ENCODE measurements at regions not wholly inside any gene's neighbourhood (a gene's known extent, or its start where the extent isn't known, plus 50 kb on each side); places are given as distances from the start of the nearest gene placed in this dataset.

- no peak for TF ChIP-seq CTCF (IDR thresholded peaks at IDR 0.05; ENCODE audit: unreplicated experiment)
- Mint-ChIP-seq H3K4me3 (ENCODE audit: low read depth, unreplicated experiment) (no peak overlapping the region), H3K9me3 (ENCODE audit: low read depth, unreplicated experiment) (no peaks in the 10 kb centered on the region), H3K4me1 (ENCODE audit: low read depth, unreplicated experiment) (no peaks in the 10 kb centered on the region), H3K36me3 (ENCODE audit: insufficient read depth, unreplicated experiment) (no peaks in the 10 kb centered on the region), H3K27me3 (ENCODE audit: unreplicated experiment) (no peaks in the 10 kb centered on the region), H3K27ac (ENCODE audit: unreplicated experiment) (no peak overlapping the region)
- BruUV-seq (replicated peaks) = no TSS peak
- intact Hi-C loops (cut with micrococcal nuclease; ENCODE audit: unreplicated experiment) = no loop called here
- no peak for DNase-seq
- CTCF ChIA-PET = no interaction called here
Measured at GRCh38 chr12:69161829-69162228, 77.5 kb upstream of the CPSF6 start.

DNA sequence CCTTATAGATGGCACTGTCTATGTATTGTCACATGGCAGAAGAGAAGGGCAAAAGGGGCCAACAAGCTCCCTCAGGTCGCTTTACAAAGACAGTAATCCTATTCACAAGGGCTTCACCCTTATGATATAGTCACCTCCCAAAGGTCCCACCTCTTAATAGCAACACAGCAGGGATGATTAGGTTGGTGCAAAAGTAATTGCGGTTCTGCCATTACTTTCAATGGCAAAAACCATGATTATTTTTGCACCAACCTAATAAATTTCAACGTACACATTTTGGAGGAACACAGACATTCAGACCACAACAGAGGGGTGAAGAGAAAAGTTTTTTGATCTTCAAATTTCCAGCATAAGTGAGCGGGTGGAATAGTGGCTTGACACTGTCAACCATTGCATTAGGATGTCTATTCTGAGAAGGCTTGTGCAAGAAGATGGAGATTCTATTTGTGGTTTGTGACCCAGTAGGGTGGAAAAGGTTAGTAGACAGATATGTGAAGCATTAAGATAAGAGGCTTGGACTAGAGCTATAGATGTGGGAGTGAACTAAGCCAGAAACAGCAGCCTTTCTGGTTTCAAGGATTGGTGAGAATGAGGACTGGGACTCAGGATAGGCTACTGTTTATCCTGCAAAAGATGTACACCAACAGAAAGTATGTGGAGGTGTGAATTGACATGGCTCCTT lies 75.5 kb upstream of the CPSF6 start:
- no peak for TF ChIP-seq CTCF (IDR thresholded peaks at IDR 0.05; ENCODE audit: unreplicated experiment)
- CTCF ChIA-PET = no interaction called here
- no TSS peak for BruUV-seq (replicated peaks)
- intact Hi-C loops (cut with micrococcal nuclease; ENCODE audit: unreplicated experiment) = no loop called here
- H3K4me3 Mint-ChIP-seq (ENCODE audit: low read depth, unreplicated experiment) = no peak overlapping the region
- no peaks in the 10 kb centered on the region for H3K4me1 Mint-ChIP-seq (ENCODE audit: low read depth, unreplicated experiment)
- no peaks in the 10 kb centered on the region for H3K27me3 Mint-ChIP-seq (ENCODE audit: unreplicated experiment)
- no peak overlapping the region for H3K27ac Mint-ChIP-seq (ENCODE audit: unreplicated experiment)
- DNase-seq = no peak
- H3K9me3 Mint-ChIP-seq (ENCODE audit: low read depth, unreplicated experiment) = no peaks in the 10 kb centered on the region
- H3K36me3 Mint-ChIP-seq (ENCODE audit: insufficient read depth, unreplicated experiment) = no peaks in the 10 kb centered on the region

GRCh38 chr12:69167648-69168165 lies 71.7 kb upstream of the CPSF6 start:
- no peaks in the 10 kb centered on the region for H3K27me3 Mint-ChIP-seq (ENCODE audit: unreplicated experiment)
- no TSS peak for BruUV-seq (replicated peaks)
- no peak for DNase-seq
- no peaks in the 10 kb centered on the region for H3K9me3 Mint-ChIP-seq (ENCODE audit: low read depth, unreplicated experiment)
- intact Hi-C loops (cut with micrococcal nuclease; ENCODE audit: unreplicated experiment) = no loop called here
- H3K36me3 Mint-ChIP-seq (ENCODE audit: insufficient read depth, unreplicated experiment) = peaks cover 4% of the 10 kb centered on the region
- CTCF ChIA-PET = no interaction called here
- no peak for TF ChIP-seq CTCF (IDR thresholded peaks at IDR 0.05; ENCODE audit: unreplicated experiment)
- no peak overlapping the region for H3K4me3 Mint-ChIP-seq (ENCODE audit: low read depth, unreplicated experiment)
- no peak overlapping the region for H3K27ac Mint-ChIP-seq (ENCODE audit: unreplicated experiment)
- no peaks in the 10 kb centered on the region for H3K4me1 Mint-ChIP-seq (ENCODE audit: low read depth, unreplicated experiment)

DNA sequence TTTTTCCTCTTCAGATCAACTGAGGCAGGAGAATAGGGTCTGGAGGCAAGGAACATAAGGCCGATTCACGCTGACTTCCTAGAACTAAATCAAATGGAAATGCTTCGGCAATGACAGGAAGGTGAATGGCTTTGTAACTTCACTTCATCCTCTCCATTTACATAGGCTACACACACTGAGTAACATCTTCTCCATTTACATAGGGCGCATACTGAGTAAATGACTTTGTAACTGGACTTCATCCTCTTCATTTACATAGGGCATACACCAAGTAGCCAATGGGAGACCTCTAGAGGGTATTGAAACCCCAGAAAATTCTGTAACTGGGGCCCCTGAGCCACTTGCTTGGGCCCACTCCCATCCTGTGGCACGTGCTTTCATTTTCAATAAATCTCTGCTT lies 71.0 kb upstream of the CPSF6 start:
- Mint-ChIP-seq H3K36me3 (ENCODE audit: insufficient read depth, unreplicated experiment) (peaks cover 4% of the 10 kb centered on the region), H3K9me3 (ENCODE audit: low read depth, unreplicated experiment) (no peaks in the 10 kb centered on the region), H3K4me1 (ENCODE audit: low read depth, unreplicated experiment) (no peaks in the 10 kb centered on the region), H3K4me3 (ENCODE audit: low read depth, unreplicated experiment) (no peak overlapping the region), H3K27me3 (ENCODE audit: unreplicated experiment) (no peaks in the 10 kb centered on the region), H3K27ac (ENCODE audit: unreplicated experiment) (no peak overlapping the region)
- intact Hi-C loops (cut with micrococcal nuclease; ENCODE audit: unreplicated experiment) = no loop called here
- no peak for TF ChIP-seq CTCF (IDR thresholded peaks at IDR 0.05; ENCODE audit: unreplicated experiment)
- CTCF ChIA-PET = no interaction called here
- BruUV-seq (replicated peaks) = no TSS peak
- no peak for DNase-seq
